HepG2 (cell line): ENCODE measurements at regions not wholly inside any gene's neighbourhood (a gene's known extent, or its start where the extent isn't known, plus 50 kb on each side); places are given as distances from the start of the nearest gene placed in this dataset.

Experiments
- BHLHE40 ChIP-seq: IDR thresholded peaks from 2 replicates; pipeline ENCODE4 v1.6.1; 2011; ENCODE audit warnings: low read length, improper control_type of control experiment
- CEBPB ChIP-seq: IDR thresholded peaks from 2 replicates; pipeline ENCODE4 v1.6.1; 2011; ENCODE audit warnings: low read depth, low read length, improper control_type of control experiment, borderline replicate concordance
- CTCF ChIP-seq: sonication (generic); formaldehyde crosslinking; IDR thresholded peaks from 2 replicates; pipeline ENCODE4 v1.5.0; 2020; ENCODE audit warnings: mild to moderate bottlenecking, missing genetic modification reagents, moderate library complexity
- HCFC1 ChIP-seq: fragments of 150-350 bp; IDR thresholded peaks from 2 replicates; pipeline ENCODE4 v1.6.1; 2014; ENCODE audit warnings: low read depth, low read length
- HDAC1 ChIP-seq: sonication (generic); formaldehyde crosslinking; IDR thresholded peaks from 2 replicates; pipeline ENCODE4 v1.5.1; 2020; ENCODE audit warnings: mild to moderate bottlenecking, missing genetic modification reagents
- HMGXB3 ChIP-seq: sonication (generic); formaldehyde crosslinking; IDR thresholded peaks from 2 replicates; pipeline ENCODE4 v1.4.0; 2020; ENCODE audit warnings: missing genetic modification reagents, borderline replicate concordance
- JUND ChIP-seq: sonication (generic); formaldehyde crosslinking; IDR thresholded peaks from 2 replicates; pipeline ENCODE4 v1.8.0; 2022; ENCODE audit warnings: mild to moderate bottlenecking, missing genetic modification reagents
- MNT ChIP-seq: fragments of 450-650 bp; IDR thresholded peaks from 2 replicates; pipeline ENCODE4 v1.6.1; 2016
- POLR2A ChIP-seq, 2 experiments: IDR thresholded peaks; 2 replicates each; pipeline ENCODE4 v1.6.1; 2011; ENCODE audit warnings: low read depth in 2 of 2, low read length in 2 of 2, mild to moderate bottlenecking in 1 of 2, moderate library complexity in 1 of 2; ENCODE audit not compliant: insufficient read depth in 1 of 2
- POLR2AphosphoS5 ChIP-seq: IDR thresholded peaks from 2 replicates; pipeline ENCODE4 v1.6.1; 2012; ENCODE audit warnings: low read depth, low read length
- THRA ChIP-seq: sonication (generic); formaldehyde crosslinking; IDR thresholded peaks from 2 replicates; pipeline ENCODE4 v1.4.0; 2020; ENCODE audit warnings: missing genetic modification reagents, borderline replicate concordance
- TMF1 ChIP-seq: sonication (generic); formaldehyde crosslinking; IDR thresholded peaks from 2 replicates; pipeline ENCODE4 v1.8.1; 2022; ENCODE audit warnings: low read depth, missing genetic modification reagents
- ZFP36L1 ChIP-seq: sonication (generic); formaldehyde crosslinking; IDR thresholded peaks from 2 replicates; pipeline ENCODE4 v1.8.0; 2022; ENCODE audit warnings: mild to moderate bottlenecking, missing genetic modification reagents, moderate library complexity
- ZNF224 ChIP-seq: sonication (generic); formaldehyde crosslinking; IDR thresholded peaks from 2 replicates; pipeline ENCODE4 v1.5.0; 2020; ENCODE audit warnings: mild to moderate bottlenecking, missing genetic modification reagents

- TF ChIP-seq CTCF: no peak
- no peak for TF ChIP-seq POLR2AphosphoS5
- no peak for TF ChIP-seq POLR2A (IDR thresholded peaks at IDR 0.05; ENCODE audit: insufficient read depth in 1 of 2, low read depth in 2 of 2, low read length in 2 of 2)
- no peak for TF ChIP-seq HDAC1 (CRISPR knock-in tag)
- TF ChIP-seq ZNF224 (CRISPR knock-in tag): no peak
- TF ChIP-seq MNT: no peak
- TF ChIP-seq HMGXB3 (CRISPR knock-in tag): no peak
- no peak for TF ChIP-seq CEBPB
- no peak for TF ChIP-seq THRA (CRISPR knock-in tag)
- no peak for TF ChIP-seq HCFC1
- TF ChIP-seq TMF1: no peak
- no peak for TF ChIP-seq ZFP36L1 (CRISPR knock-in tag)
- TF ChIP-seq BHLHE40: no peak
- TF ChIP-seq JUND: no peak
Observed at GRCh38 chr4:134126955-134127354, 74.6 kb downstream of the PABPC4L start.
